ENCODE measurements at regions not wholly inside any gene's neighbourhood (a gene's known extent, or its start where the extent isn't known, plus 50 kb on each side); places are given as distances from the start of the nearest gene placed in this dataset.

DNA sequence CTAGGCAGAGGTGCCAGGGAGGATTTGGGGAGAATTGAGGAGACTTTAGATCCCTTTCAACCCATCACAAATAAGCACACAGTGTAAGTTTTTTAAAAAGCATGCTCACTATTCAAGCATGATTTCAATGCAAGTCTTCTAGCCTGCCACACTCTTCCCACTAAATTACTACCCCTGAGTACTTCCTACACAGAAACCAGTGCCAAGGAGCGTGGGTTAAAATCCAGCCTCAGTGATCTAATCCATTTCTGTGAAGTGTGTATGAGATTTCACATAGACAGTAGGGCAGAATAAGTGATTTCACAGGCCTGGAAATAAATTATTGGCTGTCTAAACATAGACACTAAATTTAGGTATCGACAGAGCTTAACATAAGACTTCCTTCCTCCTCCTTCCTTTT lies 142.9 kb upstream of the ATP1B1 start:
- no peak for DNase-seq (ENCODE audit: low read depth in 2 of 2)

DNA sequence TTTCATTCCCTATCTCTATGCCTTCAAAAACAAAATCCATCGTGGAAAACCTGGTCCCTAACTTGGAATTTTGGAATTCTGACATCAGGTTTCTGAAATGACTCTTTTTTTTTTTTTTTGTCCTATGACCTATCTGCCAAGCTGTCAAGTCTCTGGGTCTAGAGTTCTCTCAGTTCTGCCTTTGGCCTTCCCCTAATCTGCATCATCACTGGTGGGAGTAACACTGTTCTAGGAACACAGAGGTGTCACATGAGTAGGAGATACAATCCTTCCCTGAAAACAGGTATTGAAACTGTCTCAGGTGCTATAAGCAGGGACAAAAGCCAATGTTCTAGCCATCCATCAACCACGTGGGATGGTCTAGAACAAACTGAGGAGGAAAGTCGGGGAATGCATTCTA lies 142.0 kb upstream of the ATP1B1 start:
- no peak for DNase-seq (ENCODE audit: low read depth in 2 of 2)

DNA sequence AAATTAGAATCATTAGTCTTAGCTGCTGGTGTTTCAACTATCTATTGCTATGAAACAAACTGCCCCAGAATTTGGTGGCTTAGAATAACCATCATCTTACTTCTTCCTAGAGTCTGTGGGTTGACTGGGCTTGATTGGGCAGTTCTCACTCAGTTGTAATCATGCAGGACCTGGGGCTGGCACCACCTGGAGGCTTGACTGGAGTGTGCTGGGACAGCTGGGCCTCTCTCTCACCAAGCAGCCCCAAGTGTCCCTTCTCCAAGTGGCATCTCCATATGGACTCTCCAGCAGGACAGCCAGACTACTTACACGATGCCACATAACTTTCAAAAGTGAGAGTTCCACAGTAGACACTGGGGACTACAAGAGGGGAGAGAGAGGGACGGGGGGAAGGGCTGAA lies 140.3 kb upstream of the ATP1B1 start:
- no peak for DNase-seq (ENCODE audit: low read depth in 2 of 2)

DNA sequence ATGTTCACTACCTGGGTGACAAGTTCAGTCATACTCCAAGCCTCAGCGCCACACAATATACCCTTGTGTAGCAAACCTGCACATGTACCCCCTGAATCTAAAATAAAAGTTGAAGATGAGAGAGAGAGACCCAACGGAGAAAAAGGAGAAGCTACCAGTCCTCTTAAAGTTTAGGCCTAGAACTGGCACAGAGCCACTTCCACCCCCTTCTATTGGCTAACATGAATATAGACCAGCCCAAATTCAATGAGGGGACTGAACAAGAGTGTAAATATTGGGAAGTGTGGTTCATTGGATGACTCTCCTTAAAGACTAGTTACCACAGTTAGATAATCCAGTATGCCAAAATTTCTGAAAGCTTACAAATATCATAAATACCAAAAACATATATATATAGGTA lies 139.9 kb upstream of the ATP1B1 start:
- no peak for DNase-seq (ENCODE audit: low read depth in 2 of 2)

DNA sequence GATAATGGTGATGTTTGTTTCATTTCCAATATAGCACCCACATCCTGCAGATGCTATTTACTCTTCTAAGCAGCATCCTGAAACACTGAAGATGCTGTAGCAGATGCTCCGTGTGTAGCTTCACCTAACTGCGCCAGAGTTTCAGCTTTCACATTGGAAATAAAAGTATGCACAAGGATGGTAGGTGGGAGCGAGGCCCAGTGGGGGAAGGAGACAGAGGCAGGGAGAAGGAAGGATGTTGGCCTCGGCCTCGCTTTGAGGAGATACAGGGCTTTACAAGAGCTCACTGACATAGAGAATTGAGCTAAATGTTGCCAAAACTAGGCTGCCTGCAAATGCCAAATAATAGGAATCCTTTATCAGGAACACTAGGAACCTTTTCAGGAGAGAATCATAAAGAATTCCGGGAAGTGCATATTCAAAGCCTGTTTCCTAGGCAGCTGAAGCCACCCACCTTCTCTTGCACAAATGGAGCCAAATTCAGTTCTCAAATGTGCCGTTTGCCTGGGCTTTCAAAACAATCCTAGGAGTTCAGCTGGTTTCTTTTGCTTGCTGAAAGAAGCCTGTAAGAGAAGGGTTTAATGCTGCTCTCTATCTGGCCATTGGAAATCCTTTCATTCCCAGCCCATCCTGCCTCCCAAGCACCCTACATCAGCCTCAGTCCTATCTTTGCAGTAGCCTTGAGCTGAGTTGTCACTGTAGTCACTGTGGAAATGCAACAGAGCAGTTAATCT lies 135.4 kb upstream of the ATP1B1 start:
- DNase-seq (ENCODE audit: low read depth in 2 of 2), result no peak

DNA sequence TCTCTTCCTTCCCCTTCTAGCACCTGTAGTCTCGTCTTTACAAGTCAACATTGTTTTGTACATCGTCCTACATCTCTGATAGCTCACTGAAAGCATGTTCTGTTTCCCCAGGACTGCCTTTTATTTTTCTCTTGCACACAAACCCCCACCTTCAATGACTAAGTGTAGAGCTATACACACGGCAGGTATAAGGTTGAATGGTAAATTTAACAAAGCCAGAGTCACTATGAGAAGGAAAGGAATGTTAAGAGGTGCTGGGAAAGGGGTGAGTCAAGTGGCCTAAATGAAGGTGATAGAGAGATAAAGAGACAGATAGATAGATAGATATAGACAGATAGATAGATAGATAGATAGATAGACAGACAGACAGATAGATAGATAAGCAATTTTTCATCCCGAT lies 134.3 kb upstream of the ATP1B1 start:
- DNase-seq (ENCODE audit: low read depth in 2 of 2), result no peak

DNA sequence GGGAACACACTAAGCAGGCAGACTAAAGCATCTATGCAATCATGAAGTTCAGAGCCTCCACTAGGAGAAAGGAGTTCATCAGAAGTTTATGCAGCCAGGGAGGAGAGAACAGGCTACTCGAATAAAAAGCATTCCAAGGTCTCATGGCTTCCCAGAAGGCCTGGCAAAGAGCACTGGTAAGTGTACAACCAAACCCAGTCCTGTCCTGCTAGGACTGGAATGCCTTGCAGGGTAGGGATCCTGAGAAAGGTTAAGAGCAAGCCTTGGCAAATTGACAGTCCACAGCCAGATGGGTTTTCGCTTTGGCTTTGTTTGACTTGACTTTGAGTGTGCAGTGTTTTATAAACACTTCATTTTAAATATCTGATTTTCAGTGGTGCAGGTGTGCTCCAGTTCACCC lies 133.6 kb upstream of the ATP1B1 start:
- DNase-seq (ENCODE audit: low read depth in 2 of 2), result no peak

DNA sequence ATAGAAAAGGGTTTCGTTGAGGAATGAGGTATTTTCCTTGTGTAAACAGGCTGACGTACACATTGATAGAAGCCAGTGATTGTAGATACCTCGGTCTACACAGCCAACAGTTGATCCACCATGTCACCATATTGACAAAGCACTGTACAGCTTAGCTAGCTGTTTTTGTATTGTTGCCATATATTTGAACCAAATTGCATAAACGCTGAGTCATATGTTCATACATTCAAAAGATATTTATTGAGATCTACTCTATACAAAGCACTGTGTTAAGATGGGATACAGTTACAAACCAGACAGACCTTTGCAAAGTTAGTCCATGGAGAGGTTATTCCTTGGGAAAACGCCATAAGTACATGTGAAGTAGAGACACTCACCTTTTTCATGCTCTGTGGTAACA lies 132.4 kb upstream of the ATP1B1 start:
- DNase-seq (ENCODE audit: low read depth in 2 of 2), result no peak

DNA sequence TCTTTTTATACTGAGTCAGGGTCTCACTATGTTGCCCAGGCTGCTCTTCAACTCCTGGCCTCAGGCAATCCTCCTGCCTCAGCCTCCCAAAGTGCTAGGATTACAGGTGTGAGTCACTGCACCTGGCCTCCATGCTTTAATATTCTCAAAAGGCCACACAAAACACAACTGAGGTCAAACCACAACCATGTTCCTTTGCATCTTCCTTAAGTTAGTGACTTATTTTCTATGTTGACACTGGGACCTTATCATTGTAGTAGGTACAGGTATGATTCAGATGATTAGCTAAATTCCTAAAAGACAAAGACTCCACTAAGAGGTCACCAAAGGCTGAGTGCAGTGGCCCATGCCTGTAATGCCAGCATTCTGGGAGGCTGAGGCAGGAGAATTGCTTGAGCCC lies 131.9 kb upstream of the ATP1B1 start:
- DNase-seq (ENCODE audit: low read depth in 2 of 2), result no peak

DNA sequence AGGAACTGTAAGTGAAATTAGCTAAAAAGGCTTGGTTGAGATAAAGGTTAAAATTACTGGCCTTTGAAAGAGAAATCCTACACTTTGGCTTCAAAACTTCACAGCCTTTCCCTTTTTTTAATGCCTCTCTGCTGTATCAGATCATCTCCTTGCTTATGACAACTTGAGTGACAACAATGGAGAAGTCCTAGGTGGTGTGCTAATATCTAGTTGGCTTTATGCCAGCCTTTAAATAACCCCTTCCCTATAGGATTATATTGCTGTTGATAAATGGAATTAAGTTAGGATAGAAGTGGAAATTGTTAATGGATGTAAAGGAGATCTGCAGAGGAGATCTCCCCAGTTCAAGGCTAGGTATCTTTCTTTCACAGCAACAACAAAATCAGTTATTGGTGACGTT lies 130.2 kb upstream of the ATP1B1 start:
- no peak for DNase-seq (ENCODE audit: low read depth in 2 of 2)

DNA sequence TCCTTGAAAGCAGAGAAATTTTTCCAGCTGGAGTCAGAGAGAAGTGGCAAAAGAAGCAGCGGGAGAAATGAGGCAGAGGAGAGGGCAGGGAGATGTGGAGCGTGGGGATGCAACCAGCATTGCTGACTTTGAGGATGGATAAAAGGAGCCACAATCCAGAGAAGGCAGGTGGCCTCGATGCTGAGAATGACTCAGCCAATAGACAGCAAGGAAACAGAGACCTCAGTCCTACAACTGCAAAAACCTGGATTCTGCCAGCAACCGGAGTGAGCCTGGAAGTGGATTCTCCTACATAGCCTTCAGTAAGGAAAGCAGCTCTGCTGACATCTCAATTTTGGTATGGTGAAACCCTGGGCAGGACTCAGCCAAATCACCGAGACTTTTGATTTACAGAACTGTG lies 128.9 kb upstream of the ATP1B1 start:
- DNase-seq (ENCODE audit: low read depth in 2 of 2), result no peak

DNA sequence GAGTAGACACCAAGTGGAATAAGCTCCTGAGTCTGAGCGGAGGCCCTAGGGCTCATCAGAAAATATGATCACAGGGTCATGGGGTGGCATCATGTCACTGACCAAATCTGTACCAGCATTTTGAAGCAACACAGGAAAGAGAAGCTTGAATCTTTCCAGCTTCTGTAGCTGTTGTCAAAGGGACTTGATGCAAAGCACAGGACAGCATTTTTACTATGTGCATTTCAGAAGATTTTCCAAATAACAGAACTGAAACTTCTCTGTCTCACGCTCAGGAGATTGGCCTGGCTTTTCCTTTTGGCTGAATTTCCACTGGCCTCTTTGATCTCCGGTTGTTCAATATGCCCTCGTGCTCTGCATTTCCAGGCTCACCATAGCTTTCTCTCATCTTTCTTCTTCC lies 127.2 kb upstream of the ATP1B1 start:
- no peak for DNase-seq (ENCODE audit: low read depth in 2 of 2)

DNA sequence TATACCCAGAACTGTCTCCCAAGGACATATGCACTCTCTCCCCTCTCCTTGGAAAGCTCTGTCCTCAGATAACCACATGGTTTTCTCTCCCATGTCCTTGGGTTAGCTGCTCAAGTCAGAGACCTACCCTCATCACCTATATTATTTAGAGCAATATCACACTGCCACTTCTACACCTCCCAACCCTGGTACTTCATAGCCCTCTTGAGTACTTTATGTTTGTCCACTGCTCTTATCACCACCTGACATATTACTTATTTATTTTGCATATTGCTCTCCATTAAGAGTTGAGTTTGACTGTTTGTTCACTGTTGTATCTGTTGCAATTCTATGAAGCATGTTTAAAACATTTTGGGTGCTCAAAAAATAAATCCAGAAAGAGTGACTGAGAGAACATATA lies 126.3 kb upstream of the ATP1B1 start:
- DNase-seq (ENCODE audit: low read depth in 2 of 2), result no peak

DNA sequence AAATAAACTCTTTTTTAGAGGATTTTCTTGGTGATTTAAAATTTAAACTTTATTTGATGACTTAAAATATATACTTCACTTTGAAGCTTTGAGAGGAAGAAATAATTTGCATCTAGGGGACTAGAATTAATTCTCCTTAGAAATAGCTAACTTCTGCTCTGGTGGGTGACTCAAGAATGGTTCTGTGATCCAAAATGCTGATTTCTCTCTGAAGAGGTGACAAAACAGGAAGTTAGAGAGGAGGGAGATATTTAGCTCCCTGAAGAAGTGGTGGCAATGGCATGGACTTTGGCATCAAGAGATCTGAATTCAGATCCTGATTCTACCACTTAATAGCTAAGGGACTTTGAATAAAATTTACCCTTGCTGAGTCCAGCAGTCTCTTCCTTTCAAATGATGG lies 125.8 kb upstream of the ATP1B1 start:
- no peak for DNase-seq (ENCODE audit: low read depth in 2 of 2)

DNA sequence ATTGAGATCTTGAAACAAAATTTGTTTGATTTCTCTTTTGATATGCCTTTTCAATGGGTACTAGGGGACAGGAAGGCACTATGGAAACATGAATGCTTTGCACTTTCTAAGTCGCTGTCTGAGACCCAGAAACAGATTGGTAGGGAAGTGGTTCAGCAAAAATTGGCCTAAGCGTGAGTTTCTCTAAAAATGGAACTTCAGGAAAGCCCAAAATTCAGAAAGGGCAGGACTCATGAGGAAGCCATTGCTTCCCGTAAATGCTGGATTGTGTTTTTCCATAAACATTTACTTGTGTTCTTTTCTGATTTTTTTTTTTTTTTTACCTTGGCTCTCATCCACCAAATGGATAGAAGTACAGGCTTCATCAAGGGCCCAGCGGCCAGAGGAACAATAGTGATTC lies 123.7 kb upstream of the ATP1B1 start:
- no peak for DNase-seq (ENCODE audit: low read depth in 2 of 2)

DNA sequence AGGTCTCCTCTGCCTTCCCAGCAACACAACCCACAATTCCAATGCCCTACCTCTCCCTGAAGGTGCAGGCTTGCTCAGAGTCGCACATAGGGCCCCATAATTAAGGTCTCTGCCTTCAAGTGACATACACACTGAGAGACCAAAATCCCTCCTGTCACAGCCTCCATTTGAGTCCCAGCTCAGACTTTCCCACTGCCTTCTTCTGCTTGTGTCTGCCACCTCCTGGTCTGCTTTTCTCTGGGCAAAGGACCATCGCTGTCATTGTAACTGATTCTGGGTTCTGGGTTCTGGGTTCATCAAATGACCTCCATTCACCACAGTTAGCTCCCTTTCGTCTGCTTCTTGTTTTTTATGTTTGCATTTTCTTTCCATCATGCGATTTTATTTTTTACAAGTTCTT lies 119.2 kb upstream of the ATP1B1 start:
- DNase-seq (ENCODE audit: low read depth in 2 of 2), result no peak

DNA sequence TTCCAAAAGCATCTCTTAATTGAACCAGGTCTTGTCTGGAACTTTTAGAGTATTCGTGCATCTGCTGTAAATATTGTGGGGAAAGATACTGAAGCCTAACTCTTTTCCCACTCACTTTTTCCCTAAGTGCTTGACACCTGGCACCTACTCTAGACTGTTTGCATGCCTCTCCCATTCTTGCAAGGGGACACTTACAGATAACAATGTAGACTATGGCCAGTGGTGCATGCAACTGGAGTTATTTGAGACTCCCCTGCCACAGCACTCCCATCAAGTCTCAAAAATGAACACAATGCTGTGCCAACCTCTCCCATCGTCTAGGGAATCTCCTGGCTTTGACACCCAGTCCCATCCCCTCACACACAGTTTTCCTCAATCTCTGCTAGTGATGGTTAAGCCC lies 118.6 kb upstream of the ATP1B1 start:
- no peak for DNase-seq (ENCODE audit: low read depth in 2 of 2)

DNA sequence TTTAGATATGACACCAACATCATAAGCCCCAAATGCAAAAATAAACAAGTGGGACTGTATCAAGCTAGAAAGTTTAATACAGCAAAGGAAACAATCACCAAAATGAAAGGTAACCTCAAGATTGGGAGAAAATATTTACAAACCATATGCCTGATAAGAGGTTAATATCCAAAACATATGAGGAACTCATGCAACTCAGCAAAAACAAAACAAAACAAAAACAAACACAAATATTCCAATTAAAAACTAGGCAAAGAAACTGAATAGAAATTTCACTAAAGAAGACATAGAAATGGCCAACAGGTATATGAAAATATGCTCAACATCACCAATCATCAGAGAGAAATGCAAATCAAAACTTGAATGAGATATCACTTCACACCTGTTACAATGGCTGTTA lies 116.5 kb upstream of the ATP1B1 start:
- DNase-seq (ENCODE audit: low read depth in 2 of 2), result no peak

DNA sequence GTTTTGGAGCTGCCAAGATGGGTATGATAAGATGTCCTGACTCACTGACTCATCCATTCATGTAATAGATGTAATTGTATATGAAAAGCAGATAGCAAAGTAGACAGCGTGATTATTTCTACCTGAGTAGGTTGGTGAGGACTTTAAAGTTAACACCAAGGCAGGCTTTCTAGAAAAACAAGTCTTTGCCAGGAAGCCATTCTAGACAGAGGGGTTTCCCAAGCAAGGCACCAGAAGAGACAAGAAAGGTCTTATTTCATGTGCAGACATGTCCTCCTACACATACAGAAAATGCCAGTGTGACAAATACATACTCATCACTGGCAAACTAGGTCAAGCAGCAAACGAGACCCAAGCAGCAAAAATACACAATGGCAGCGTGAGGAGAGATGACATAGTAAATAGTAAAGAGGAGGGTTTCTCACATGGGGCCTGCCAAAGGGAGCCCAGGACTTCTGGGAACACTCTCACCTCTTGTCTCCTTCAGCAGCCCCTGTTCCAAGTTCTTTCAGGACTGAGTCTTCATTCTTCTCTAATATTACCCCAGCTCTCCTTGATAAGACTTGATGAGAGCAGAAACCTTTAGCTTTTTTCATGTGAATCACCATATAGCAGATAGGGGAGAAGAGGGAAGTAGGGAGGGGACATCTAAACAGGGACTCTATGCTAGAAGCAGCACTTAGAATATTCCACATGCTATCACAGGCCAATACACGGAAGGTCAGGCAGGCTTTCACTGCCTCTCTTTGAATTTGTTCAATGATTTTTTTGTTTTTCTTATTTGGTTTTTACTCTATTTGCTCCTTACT lies 114.6 kb upstream of the ATP1B1 start:
- DNase-seq (ENCODE audit: low read depth in 2 of 2), result no peak

DNA sequence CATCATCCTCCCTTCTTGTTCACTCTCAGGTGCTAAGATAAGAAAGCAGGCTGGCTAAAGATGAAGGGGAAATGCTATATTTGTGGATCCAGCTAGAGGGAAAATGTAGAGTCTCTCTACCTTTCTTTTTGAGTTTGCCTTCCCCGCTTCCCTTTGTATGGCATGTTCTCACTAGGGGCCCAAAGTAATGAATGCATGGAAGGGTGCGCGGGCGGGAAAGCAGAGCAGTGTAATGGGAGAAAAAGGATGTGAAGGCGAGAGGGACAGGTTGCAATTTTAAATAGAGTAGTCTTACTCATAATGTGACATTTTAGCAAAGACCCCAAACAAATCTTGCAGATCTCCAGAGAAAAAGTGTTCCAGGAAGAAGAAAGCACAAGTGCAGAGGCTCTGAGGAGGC lies 105.1 kb upstream of the ATP1B1 start:
- DNase-seq (ENCODE audit: low read depth in 2 of 2), result no peak

DNA sequence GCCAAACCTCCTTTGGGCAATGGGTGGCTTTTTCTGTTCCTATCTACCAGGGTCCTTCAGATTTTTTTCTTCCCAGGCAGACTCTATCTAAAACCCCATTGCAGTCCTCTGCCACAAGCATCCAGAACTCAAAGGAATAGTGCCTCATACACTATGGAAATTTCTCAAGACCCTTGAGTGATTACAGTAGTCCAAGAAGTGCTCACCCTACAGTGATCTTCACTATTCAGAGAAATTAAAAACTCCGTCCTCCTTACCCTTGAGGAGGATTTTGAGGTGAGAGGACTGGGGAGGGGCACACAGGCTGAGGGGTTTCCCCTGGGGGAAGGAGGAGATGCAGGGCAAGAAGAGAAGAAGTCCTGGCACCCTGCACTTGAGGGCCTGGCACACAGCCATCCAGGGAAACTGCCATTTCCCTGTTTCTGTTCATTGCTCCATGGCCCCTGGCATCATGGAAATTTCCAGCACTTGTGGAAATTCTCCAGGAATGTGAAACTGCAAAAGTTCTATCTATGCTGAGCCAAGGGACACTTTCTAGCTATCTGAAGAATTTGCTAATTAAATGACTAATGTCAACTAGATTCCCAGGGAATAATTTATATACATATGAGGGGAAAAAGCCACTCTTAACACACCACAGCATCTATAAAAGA lies 102.5 kb upstream of the ATP1B1 start:
- DNase-seq (ENCODE audit: low read depth in 2 of 2), result peak in 1 of 2 donors; percentile 9

DNA sequence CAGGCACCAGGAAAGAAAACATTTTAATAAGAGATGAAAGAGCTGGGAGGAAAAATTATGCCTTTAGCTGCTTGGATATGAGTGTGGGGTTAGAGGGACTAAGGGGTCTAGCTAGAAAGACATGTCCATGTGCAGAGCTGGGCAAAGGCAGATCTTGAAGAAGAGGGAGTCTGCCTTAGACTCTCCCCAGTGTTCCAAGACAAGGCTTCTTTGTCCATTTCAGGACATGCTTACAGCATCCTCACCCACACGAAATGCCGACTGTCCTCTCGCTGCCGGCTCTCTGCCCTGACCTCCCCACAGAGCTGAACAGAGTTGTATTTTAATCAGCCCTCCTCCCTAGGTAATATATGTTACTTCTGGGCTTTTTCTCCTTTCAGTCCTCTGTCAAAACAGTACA lies 100.7 kb upstream of the ATP1B1 start:
- no peak for DNase-seq (ENCODE audit: low read depth in 2 of 2)

DNA sequence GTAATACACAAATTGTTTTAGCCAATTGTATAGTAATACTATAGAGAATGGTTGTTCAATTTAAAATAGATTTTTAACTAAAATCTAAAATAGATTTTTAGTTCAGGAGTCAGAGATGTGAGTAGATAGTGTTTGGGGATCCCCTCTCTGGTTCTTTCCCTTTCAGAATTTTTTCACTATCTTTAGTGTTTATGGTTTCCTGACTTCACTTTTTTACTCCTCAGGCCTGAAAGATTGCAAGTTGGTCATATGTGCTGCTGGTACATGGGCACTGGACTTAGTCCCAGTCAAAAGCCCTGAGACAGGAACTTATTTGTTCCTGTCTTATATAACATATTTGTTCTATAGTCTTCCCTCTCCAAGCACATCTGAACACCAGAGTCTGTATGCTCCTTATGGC lies 96.8 kb upstream of the ATP1B1 start:
- no peak for DNase-seq (ENCODE audit: low read depth in 2 of 2)

Measured in lung microvascular endothelial cell (primary cell).